Upper lobe of left lung (tissue), 4 donors: ENCODE measurements at regions not wholly inside any gene's neighbourhood (a gene's known extent, or its start where the extent isn't known, plus 50 kb on each side); places are given as distances from the start of the nearest gene placed in this dataset.

ENCODE experiments used
- POLR2A ChIP-seq, 4 donors: fragments of 450-650 bp; IDR thresholded peaks; one replicate each; pipeline ENCODE4 v1.5.1; 2016 to 2017; ENCODE audit warnings: antibody characterized with exemption in 4 of 4, mild to moderate bottlenecking in 2 of 4
- POLR2AphosphoS5 ChIP-seq, 2 donors: sonication (generic); formaldehyde crosslinking; IDR thresholded peaks; one replicate each; pipeline ENCODE4 v1.5.1; 2017; ENCODE audit warnings: antibody characterized with exemption in 2 of 2
- TF ChIP-seq, protein P1 (sequence below), 6 experiments: fragments of 450-650 bp in 4 of 6; fragments of 200-600 bp in 2 of 6; sonication (generic) in 2 of 6; IDR thresholded peaks; one replicate each; pipeline ENCODE4 v1.5.1; 2016 to 2019; ENCODE audit warnings: antibody characterized with exemption in 6 of 6

DNA sequence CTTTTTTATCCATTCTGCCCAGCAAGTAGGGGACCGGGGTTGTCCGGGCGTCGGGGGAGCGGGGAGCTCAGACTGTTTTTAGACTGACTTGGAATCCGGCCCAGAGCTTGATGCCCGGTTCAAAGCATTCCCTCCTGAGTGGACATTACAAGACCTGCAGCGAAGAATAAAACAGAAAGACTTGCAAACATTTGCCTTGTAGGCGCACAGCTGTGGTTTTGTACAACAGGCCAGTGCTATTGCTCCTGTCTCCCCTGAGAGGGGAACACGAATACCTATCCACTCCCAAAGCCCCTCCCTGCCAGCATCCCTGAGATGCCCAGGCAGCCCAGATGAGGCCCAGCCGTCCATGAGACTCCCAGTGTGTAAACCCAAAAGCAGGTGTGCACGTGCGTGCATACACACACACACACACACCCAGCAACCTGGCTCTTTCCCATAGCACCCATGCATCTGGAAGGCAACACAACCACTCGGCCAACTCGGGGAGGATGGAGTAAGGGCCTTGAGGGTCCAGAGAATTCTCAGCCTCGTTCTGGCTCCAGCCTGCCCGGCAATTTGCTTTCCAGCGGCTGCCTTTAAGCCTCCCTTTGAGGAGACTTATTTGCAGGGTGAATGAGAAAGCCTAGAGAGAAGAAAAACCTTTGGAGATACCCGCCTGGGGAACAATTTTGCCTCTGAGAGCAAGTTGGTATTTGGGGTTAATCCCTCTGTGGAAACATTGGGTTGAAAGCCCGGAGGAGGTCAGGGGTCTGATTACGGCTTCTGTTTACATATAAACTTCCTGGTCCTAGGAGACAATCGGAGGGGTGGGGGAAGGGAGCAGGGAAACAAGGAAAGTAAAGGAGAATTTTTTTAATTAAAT lies 161.0 kb upstream of the HES1 start:
- TF ChIP-seq, protein P1, sequence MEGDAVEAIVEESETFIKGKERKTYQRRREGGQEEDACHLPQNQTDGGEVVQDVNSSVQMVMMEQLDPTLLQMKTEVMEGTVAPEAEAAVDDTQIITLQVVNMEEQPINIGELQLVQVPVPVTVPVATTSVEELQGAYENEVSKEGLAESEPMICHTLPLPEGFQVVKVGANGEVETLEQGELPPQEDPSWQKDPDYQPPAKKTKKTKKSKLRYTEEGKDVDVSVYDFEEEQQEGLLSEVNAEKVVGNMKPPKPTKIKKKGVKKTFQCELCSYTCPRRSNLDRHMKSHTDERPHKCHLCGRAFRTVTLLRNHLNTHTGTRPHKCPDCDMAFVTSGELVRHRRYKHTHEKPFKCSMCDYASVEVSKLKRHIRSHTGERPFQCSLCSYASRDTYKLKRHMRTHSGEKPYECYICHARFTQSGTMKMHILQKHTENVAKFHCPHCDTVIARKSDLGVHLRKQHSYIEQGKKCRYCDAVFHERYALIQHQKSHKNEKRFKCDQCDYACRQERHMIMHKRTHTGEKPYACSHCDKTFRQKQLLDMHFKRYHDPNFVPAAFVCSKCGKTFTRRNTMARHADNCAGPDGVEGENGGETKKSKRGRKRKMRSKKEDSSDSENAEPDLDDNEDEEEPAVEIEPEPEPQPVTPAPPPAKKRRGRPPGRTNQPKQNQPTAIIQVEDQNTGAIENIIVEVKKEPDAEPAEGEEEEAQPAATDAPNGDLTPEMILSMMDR (IDR thresholded peaks at IDR 0.05) = no peak
- TF ChIP-seq POLR2A (IDR thresholded peaks at IDR 0.05) (no peak), POLR2AphosphoS5 (IDR thresholded peaks at IDR 0.05) (no peak)
